HG02943 (cell line): ENCODE measurements at regions not wholly inside any gene's neighbourhood (a gene's known extent, or its start where the extent isn't known, plus 50 kb on each side); places are given as distances from the start of the nearest gene placed in this dataset.

Experiments used
- ATAC-seq: cut with Tn5 transposase; IDR thresholded peaks from one replicate; pipeline ENCODE4 v1.9.1; 2021; ENCODE audit warnings: mild to moderate bottlenecking, low read depth, moderate library complexity; ENCODE audit not compliant: unreplicated experiment

GRCh38 chr18:60146220-60146960 is 226.2 kb downstream of the MC4R start:
- peak; percentile 87 for ATAC-seq

DNA sequence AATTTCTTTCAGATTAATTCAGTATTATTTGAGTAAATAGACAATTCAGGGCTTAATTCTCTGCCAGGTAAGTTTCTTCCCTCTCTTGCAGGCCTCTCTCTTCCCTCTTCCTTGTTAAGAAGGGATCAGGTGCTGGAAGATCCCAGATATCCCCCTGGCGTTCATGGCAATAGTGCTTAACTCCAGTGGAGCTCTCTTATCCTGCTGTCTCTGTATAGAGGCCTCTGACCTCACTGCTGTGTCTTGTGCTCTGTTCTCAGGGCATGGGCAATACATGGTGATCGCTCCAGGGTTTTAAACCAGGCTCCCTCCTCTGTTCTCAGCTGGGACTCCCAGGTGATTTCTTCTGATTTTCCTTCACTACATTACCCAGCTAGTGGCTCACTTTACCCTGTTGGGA is 226.8 kb downstream of the MC4R start:
- peak; percentile 17 for ATAC-seq

DNA sequence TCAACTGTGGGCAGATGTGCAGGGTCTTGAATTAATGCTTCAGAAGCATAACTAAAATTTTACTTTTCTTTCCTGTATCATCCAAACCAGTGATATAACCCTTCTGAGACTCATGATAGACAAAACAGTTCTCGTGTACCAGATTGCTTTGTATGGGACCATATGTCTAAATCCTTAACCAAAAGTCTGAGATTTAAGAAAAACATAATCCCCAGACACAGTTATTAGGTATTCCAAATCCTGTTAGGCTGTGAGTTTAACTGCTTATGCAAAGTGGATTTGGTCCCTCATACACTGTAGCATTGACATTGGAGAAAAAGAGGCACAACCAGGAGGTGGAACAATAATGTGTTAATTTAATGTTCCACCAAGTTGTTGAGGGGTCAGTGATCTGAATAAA is 235.0 kb downstream of the PMAIP1 start:
- ATAC-seq: no peak

DNA sequence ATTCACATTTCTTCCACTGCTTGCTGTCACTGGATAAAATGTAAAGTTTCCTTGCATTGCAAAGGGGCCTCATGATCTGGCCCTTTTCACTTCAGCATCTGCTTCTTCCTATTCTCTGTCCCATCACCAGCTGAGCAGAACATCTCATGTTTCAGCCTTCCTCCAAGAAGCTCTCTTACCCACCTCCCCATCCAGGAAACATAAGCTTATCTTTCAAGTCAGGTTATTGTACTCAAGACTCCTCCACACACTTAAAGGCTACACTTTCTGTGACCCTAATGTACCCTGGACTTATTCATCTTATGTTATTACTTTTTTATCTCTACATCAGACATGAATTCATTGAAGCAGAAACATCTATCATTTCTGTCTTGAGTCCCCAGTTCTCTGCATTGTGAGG is 230.5 kb downstream of the PMAIP1 start:
- no peak for ATAC-seq

- ATAC-seq: no peak
Measured at GRCh38 chr18:60123031-60123430, 223.2 kb downstream of the PMAIP1 start.

DNA sequence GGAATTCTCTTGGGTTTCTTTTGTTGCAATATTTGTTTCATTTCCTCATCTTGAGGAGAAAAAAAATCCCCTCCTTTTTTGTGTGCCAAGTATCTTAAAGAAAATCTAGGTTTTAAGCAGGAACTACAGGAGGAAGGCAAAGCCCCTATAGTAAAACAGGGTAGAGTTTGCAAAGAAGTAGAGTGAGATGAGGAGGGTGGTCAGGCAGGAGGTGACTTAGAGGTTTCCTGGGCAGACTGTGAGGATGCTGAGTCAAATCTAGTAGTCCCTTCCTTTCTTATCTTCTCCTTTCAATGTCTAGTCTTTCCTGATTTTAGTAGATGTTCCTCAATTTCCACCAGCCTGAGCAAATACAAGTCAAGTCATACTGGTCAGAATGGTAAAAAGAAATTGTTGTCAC is 222.5 kb downstream of the PMAIP1 start:
- no peak for ATAC-seq

- ATAC-seq: no peak
Measured at GRCh38 chr18:60120231-60120750, 220.5 kb downstream of the PMAIP1 start.

DNA sequence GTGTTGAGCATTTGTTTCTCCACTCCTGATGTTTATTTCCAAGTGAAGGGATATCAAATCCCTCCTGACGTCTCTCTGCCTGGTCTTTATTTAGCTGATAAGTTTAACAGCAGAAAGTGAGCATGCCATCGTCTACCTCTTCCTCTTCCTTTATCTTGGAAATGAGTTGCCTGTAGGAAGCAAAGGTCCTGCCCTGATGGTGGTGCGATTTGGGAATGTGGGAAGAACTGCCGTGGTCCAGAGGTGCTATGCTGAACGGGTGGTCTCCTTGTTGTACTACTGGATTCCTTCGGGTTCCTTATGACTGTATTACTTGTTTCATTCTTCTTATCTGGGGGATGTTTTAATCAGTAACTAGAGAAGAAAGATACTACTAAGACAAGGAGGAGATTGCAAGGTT is 217.5 kb downstream of the PMAIP1 start:
- ATAC-seq: no peak

DNA sequence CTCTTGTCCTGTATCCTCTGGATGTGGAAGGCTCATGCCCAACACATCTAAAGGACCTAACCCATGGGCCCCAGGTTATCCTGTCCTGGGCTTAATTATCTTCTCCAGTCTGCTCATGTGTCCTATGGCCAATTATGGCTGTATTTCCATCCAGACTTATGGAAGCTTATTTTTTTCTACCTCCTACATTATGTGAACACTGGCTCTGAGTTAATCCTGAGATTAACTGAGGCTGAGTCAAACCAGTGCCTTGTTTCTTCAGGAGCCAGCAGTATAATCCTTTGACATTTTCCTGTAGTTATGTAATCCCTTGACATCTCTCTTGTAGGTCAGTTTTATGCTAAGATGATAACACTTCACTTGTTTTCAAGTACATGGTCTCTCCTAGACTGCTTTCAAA is 213.6 kb downstream of the PMAIP1 start:
- ATAC-seq: no peak

DNA sequence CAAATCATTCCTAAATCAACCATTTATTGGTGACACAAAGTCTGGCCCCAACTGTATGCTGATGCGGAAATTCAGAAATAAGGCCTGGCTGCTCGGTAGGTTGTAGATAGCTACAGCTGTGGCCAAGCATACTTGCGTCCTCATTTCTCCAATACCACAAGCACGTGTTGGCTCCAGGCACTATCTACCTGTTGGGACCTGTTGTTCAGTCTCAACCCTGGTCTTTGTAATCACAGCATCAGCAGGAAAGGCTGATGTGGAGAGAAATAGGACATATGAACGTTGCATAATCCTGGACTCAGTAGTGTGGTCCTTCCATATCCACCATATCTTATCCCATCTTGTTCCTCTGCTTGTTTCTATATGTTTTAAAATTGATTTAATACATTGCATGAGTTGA is 212.6 kb downstream of the PMAIP1 start:
- ATAC-seq: no peak

- ATAC-seq: no peak
Measured at GRCh38 chr18:60111525-60111924, 211.7 kb downstream of the PMAIP1 start.

DNA sequence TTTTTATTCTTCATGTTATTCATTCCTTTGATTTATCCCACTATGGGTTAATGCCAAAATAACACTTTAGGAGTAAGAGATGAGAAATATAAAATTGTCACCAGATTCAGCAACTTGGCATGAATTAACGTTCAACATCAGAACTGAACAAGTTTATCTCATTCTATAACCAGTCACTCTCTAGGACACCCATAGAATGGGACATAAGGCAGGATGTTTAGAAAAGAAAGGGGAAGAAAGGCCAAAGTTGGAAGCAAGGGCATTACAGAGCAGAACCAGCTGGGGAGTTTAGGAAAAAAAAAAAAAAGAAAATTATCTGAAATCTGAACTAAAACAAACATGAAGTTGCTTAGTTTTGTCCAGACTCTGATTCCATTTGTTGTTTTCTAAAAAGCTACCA is 211.0 kb downstream of the PMAIP1 start:
- no peak for ATAC-seq

GRCh38 chr18:60100778-60101177 is 201.0 kb downstream of the PMAIP1 start:
- ATAC-seq: no peak

- no peak for ATAC-seq
Measured at GRCh38 chr18:60099709-60100108, 199.9 kb downstream of the PMAIP1 start.

DNA sequence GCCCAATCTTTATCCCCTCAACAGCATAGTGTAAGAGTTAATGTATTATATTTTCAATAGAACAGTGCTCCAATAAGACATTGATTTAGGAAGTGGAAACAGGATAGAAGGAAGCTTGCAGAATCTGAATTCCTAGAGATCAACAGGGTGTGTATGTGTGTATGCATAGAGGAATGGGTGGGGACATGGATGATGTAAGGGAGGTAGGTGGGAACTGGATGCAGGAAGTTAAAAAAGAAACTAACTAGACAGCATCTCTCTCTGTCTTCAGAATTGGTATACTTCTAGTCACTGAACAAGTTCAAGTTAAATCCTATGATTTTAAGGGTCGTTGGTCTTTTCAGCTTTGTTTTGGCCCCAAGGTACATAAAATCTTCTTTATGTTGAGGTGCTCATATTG is 196.6 kb downstream of the PMAIP1 start:
- no peak for ATAC-seq

DNA sequence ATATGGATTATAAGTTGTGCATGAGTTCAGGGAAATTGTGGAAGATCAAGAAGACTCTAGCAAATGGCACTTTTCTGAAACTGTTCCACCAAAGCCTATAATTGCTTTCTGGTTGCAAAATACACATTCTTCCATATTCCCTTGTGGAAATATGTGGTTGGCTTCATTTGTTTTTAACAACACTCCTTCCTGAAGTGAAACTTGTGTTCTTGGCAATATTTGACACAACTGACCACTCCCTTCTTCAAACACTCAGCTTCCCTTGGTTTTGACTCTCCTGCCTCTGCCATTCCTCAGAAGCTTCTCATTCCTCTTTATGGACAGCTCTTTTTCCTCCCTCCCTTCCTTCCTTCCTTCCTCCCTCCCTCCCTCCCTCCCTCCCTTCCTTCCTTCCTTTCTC is 192.3 kb downstream of the PMAIP1 start:
- ATAC-seq: no peak

DNA sequence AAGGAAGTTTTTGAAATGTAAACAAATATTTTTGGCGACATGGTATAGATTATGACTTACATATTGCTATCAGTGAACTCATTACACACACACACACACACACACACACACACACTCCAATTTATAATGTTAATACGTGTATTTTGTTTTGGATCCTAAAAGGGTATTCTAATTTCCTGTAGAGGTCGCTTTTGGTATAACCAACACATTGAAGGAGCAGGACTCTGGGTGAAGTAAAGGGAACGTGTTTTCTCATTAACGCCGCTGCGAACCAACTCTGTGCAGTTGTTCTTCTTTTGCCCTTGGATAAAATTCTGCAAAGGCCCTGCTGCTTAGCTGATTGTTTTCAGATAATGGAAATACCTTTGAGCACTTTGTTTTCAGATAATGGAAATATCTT is 190.4 kb downstream of the PMAIP1 start:
- ATAC-seq: no peak

DNA sequence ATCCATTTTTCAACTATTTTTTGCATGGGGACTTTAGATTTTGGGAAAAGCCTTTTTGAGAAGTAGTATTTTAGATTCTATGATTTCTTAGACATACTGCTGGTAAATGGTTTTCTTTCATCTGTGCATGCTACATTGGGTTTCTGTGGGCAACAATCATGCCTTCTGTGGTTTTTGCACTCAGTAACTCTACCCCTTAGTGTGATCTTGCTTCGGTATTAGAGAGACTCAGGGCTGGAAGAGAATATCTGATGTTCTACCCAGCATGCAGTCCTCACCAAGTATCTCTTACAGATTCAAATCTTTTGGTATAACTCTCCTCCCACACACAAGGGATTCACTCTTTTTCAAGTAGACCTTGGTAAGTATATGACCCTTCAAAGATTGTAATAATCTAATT is 183.0 kb downstream of the PMAIP1 start:
- ATAC-seq: peak; percentile 61

GRCh38 chr18:60082282-60082681 is 182.5 kb downstream of the PMAIP1 start:
- no peak for ATAC-seq

- no peak for ATAC-seq
Measured at GRCh38 chr18:60075477-60075876, 175.7 kb downstream of the PMAIP1 start.

DNA sequence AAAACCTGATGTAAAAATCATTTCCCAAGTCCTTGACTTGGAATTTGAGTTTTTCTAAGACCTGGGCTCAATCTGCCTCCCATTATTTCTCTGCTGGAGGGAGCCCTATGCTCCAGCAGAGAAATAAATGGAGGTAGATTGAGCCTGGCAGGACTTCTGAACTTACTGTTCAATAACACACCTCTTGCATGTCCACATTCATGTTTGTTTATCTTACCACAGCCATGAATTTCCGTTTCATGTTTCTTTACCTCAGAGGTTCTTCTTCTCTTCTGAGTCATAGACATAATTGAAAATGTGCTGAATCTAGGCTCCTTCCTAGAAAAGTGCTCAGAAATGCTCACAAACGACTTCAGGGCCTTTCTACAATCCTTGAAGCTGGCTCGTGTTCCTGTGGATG is 170.8 kb downstream of the PMAIP1 start:
- no peak for ATAC-seq

- no peak for ATAC-seq
Measured at GRCh38 chr18:60069145-60069544, 169.3 kb downstream of the PMAIP1 start.
